Activated T-helper 1 cell treated with Interleukin-2 at 50 U/mL for 16 hours (primary cell): ENCODE measurements at regions not wholly inside any gene's neighbourhood (a gene's known extent, or its start where the extent isn't known, plus 50 kb on each side); places are given as distances from the start of the nearest gene placed in this dataset.
A peak's percentile ranks its signal among the peaks of the same experiment; 100 is the strongest.
"Not testable (repeated sequence)": the region's sequence is repeated elsewhere in the genome, so short reads cannot be mapped to it uniquely, and the experiment has no call there.

Experiments used
- DNase-seq: peaks from one replicate; pipeline ENCODE4 v3.0.0-alpha.2; 2020; ENCODE audit warnings: low read depth

GRCh38 chr3:5357089-5357488, 169.6 kb downstream of the EDEM1 start:
- no peak for DNase-seq

DNA sequence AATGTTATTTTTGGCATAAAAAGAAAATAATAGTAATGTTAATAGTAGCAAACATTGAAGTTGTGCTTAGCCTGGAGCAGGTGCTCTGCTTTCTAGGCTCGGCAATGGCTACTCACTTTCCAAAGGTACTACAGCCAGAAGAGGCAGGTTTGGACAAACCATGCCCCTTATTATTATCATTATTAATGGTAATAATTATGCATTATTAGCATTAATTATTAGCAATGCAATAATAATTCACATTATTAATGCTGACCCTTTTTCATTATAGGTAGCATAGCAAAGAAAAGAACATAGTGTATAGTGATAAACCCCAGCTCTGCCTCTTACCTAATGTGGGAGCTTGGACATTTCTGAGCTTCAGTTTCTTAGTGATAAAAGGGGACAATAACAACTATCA, 171.4 kb downstream of the EDEM1 start:
- DNase-seq, result no peak

DNA sequence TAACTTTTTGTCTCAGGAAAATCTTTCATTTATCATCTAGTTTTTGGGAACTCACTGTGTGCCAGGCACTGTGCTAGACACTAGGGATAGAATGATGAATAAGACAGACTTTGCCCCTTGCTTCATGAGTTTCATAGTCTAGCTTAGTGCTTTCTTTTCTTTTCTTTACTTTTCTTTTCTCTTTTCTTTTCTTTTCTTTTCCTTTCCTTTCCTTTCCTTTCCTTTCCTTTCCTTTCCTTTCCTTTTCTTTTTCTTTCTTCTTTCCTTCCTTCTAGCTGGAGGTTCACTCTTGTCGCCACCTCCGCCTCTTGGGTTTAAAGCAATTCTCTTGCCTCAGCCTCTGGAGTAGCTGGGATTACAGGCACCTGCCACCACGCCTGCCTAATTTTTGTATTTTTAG, 172.9 kb downstream of the EDEM1 start:
- no peak for DNase-seq

DNA sequence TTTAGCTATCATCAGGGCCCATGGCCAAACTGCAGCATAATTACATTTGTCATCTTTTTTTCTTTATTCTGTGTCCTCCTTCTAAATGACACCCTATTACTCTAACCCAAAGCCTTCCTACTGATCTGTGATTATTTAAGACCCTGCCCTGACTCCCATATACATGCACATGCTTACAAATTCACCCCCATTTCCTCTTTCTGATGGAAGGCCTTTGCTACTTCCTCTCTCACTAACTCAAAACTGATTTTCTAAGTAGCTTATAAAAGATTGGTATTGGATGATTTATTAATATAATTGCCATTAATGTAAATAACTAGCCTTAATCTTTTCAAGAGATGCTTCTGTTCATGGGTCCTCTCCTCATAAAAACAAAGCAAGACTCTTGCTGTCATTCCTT, 179.2 kb downstream of the EDEM1 start:
- DNase-seq, result no peak

GRCh38 chr3:5371555-5371954, 184.0 kb downstream of the EDEM1 start:
- not testable (repeated sequence) for DNase-seq

DNA sequence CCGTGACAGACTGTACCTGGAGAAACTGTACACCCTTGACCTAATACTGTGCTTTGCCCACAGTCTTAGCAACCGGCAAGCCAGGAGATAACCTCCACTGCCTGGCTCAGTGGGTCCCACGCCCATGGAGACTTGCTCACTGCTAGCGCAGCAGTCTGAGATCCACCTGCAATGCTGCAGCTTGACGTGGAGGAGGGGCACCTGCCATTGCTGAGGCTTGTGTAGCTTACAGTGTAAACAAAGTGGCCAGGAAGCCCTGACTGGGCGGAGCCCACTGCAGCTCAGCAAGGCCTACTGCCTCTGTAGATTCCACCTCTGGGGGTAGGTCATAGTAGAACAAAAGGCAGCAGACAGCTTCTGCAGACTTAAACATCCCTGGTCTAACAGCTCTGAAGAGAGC, 189.3 kb downstream of the EDEM1 start:
- DNase-seq, result no peak

- DNase-seq, result not testable (repeated sequence)
These were observed 191.8 kb downstream of the EDEM1 start for GRCh38 chr3:5379266-5379665.

GRCh38 chr3:5383486-5384263, 196.2 kb downstream of the EDEM1 start:
- not testable (repeated sequence) for DNase-seq

DNA sequence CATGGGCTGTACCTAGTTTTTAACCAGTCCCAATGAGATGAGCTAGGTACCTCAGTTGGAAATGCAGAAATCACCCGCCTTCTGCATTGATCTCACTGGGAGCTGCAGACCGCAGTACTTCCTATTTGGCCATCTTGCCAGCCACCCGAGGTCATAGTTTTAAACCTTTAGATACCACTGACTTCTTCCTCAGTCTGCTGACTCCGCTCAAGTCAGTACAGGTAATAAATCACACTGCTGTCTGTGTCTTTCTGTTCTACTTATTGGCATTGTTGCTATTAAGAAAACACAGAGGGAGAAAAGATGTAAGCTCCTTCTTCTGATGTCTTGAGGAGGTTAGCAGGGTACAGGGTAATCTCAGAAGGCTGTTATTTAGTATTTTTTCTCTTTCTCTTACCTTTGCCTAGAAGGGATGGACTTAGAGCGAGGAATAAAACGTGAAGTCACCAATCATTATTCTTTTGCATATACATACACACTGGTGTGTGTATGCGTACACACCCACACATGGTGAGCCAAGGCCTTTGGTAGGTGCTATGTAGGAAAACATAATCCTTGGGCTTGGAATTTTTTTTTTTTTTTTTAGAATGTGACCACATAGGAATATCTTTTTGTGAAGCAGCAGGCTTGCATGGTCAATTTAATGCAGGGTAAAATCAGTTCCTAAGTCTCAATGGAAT, 197.2 kb downstream of the EDEM1 start:
- DNase-seq, result no peak

DNA sequence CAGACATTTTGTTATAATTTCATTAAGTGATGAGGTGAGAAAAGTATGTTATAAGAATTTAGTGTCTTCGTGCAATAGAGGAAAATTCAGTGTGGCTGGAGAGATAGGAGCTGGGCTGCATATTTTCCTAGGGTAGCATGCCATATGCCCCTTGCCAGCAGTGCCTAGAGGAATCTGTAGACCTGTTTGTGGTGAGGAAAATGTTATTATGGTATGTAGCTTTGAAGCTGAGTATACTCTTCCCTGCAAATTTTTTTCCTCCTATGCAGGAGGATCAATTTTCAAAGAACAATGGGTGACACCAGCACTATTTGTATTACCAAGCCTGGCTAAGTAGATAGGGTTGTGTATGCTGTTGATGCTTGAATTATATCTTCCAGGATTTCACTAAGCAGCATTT, 200.6 kb downstream of the EDEM1 start:
- no peak for DNase-seq

- DNase-seq, result no peak
These were observed 201.6 kb downstream of the EDEM1 start for GRCh38 chr3:5389057-5389456.

- DNase-seq, result no peak
These were observed 202.7 kb downstream of the EDEM1 start for GRCh38 chr3:5390221-5390620.

GRCh38 chr3:5390936-5391625, 203.6 kb downstream of the EDEM1 start:
- DNase-seq, result no peak

- no peak for DNase-seq
These were observed 213.5 kb downstream of the EDEM1 start for GRCh38 chr3:5401002-5401401.

DNA sequence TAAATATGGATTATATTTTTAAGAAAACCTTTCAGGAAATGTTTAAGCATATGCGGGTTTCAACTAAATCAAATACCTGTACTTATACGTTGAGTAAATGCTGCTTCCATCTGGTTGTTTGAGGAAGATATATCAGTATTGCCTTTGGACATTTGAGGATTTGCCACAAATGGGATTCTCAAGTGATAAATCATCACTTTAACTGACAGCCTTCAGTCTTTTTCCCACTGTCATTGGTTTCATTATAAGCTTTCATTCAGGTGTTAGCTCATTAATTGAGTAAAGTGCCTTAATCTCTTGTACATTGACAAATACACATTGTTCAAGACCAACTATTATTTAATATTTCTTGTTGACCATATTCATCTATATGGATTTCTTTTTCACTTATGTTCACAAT, 217.2 kb downstream of the EDEM1 start:
- no peak for DNase-seq

DNA sequence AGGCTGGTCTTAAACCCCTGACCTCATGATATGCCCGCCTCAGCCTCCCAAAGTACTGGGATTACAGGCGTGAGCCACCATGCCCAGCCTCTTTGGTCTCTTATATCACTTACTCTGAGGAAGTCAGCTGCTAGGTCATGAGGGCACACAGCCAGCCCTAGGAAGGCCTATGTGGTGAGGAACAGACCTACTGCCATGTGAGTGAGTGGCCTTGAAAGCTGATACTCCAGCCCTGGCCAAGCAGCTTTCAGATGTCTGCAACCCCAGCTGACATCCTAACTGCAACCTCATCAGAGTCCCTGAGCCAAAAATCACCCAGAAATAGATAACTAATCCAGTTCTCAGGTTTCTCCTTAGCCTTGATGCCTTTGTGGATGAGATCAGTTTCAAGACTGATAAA, 224.3 kb downstream of the EDEM1 start:
- no peak for DNase-seq

DNA sequence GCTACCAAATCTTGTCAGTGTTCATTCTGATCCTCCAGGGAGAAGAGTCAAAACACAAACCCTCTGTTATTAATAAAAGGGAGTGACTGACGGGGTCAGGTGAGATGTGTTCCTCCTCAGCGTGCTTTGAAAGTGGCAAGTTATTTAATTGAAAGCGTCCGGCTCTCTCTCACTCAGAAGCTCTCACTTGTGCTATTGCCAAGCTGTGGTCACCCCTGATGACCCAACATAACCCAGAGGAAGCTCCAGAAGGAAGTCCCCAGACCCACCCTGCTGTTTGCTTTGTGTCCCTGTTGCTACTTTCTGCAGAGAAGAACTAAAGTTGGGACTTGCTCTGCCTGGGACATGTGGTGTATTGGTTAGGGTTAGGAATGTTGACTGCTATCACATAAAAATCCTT, 235.6 kb downstream of the EDEM1 start:
- DNase-seq, result no peak

- no peak for DNase-seq
These were observed 236.0 kb downstream of the EDEM1 start for GRCh38 chr3:5423523-5423922.

DNA sequence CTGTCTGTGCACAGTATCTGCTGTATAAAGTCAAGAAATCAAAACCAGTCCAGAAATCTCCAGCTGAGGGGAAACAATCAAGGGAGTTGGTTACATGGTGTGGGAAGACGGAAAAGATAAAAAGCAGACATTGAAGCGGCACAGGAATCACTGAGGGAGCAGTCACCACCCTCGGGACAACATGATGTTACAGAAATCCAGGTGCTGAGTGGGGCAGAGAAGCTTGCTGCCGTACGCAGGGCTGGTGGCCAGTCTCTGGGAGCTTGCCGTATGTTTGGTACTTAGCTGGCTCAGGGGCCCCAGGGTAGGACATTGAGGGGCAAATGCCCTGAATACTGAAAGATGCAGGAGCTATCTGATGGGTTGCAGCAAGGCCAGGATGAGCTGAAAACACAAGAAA, 237.9 kb downstream of the EDEM1 start:
- DNase-seq, result no peak

DNA sequence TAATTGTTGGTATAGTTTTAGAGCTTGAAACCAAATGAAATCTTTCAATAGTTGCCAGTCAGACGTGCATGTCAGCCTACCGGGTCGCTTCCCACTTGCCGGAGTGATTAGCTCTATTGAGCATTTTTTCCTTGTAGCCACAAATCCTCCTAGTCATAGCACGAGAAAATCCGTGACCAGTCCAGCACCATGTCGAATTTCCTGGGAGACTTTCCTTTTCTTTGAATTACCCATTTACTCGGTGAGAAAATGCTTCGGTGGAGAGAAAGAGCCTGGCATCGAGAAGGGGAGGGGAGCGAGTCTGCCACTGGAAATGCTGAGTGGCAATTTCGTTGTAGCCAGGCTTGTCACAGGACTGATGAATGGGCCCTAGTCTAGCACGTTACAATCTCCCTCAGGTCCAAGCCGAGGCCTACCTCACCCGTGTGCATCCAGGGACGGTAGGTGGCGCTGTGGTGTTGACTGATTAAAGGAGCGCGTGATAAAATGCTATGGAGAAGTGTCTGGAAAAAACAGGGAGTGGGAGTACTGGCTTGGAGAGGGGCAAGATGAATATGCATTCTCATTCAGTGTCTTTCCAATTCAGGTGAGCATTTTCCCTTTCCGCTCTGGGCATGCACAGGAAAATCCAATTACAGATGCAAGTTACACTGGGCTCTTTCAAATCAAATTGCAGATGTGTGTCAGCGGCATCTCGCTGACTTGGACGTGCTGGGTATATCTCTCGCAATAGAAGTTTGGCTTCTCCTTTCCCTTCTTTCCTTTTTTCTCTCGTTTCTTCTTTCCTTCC, 238.8 kb downstream of the EDEM1 start:
- peak; percentile 20 for DNase-seq

GRCh38 chr3:5427021-5427420, 239.5 kb downstream of the EDEM1 start:
- no peak for DNase-seq

GRCh38 chr3:5427938-5428337, 240.4 kb downstream of the EDEM1 start:
- DNase-seq, result no peak
